ENCODE measurements at regions not wholly inside any gene's neighbourhood (a gene's known extent, or its start where the extent isn't known, plus 50 kb on each side); places are given as distances from the start of the nearest gene placed in this dataset.
"Not testable (repeated sequence)": the region's sequence is repeated elsewhere in the genome, so short reads cannot be mapped to it uniquely, and the experiment has no call there.

- TF ChIP-seq POLR2AphosphoS5 (IDR thresholded peaks at IDR 0.05; ENCODE audit: low read depth, low read length); POLR2A (IDR thresholded peaks at IDR 0.05; ENCODE audit: low read depth, low read length); TAF1 (IDR thresholded peaks at IDR 0.05; ENCODE audit: borderline replicate concordance, low read depth, low read length): not testable (repeated sequence)
Observed at GRCh38 chr13:24973102-24973501, 122.8 kb upstream of the PABPC3 start.

Data from GM12892 (cell line).